Karpas-422 (cell line): ENCODE measurements at regions not wholly inside any gene's neighbourhood (a gene's known extent, or its start where the extent isn't known, plus 50 kb on each side); places are given as distances from the start of the nearest gene placed in this dataset.
"Not testable (repeated sequence)": the region's sequence is repeated elsewhere in the genome, so short reads cannot be mapped to it uniquely, and the experiment has no call there.

Experiments
- DNase-seq: peaks from one replicate; pipeline ENCODE4 v3.0.0-alpha.2; 2015
- H2AFZ ChIP-seq: fragments of 200-600 bp; sonication (generic); 2 replicates; pipeline ENCODE4 v1.6.1; 2014; ENCODE audit warnings: antibody characterized with exemption, low read length, mixed read lengths
- H3K27ac ChIP-seq: fragments of 200-600 bp; sonication (generic); 2 replicates; pipeline ENCODE4 v1.5.1; 2014; ENCODE audit warnings: mild to moderate bottlenecking, low read length, moderate library complexity
- H3K27me3 ChIP-seq: fragments of 200-600 bp; sonication (generic); 2 replicates; pipeline ENCODE4 v1.6.1; 2014; ENCODE audit warnings: low read length, mixed read lengths
- H3K36me3 ChIP-seq: fragments of 200-600 bp; sonication (generic); 2 replicates; pipeline ENCODE4 v1.6.1; 2014; ENCODE audit warnings: low read length, mixed read lengths; ENCODE audit not compliant: insufficient read depth
- H3K4me1 ChIP-seq: fragments of 200-600 bp; sonication (generic); 2 replicates; pipeline ENCODE4 v1.6.1; 2014; ENCODE audit warnings: mild to moderate bottlenecking, low read length, mixed read lengths
- H3K4me2 ChIP-seq: fragments of 200-600 bp; sonication (generic); 2 replicates; pipeline ENCODE4 v1.6.1; 2014; ENCODE audit warnings: low read length, low read depth, mild to moderate bottlenecking; ENCODE audit not compliant: poor library complexity, severe bottlenecking
- H3K4me3 ChIP-seq: fragments of 200-600 bp; sonication (generic); 2 replicates; pipeline ENCODE4 v1.5.1; 2014; ENCODE audit warnings: mild to moderate bottlenecking, antibody characterized with exemption, low read length, mixed read lengths
- H3K79me2 ChIP-seq: fragments of 200-600 bp; sonication (generic); 2 replicates; pipeline ENCODE4 v1.6.1; 2014; ENCODE audit warnings: mild to moderate bottlenecking, low read length, mixed read lengths
- H3K9ac ChIP-seq: fragments of 200-600 bp; sonication (generic); 2 replicates; pipeline ENCODE4 v1.6.0; 2014; ENCODE audit warnings: low read length
- H3K9me2 ChIP-seq: fragments of 200-600 bp; sonication (generic), shearing (Covaris generic); replicated peaks from 2 replicates; pipeline ENCODE4 v1.6.0; 2014; ENCODE audit warnings: mild to moderate bottlenecking, low read length, moderate library complexity; ENCODE audit not compliant: insufficient read depth
- H3K9me3 ChIP-seq: fragments of 300-700, 200-600 bp; sonication (generic); 2 replicates; pipeline ENCODE4 v1.6.1; 2014; ENCODE audit warnings: low read length, mixed read lengths
- H4K20me1 ChIP-seq: fragments of 200-600 bp; sonication (generic); 2 replicates; pipeline ENCODE4 v1.6.1; 2014; ENCODE audit warnings: mild to moderate bottlenecking, antibody characterized with exemption, low read length, low read depth; ENCODE audit not compliant: insufficient read depth

GRCh38 chr7:145378197-145378596, 542.3 kb upstream of the TPK1 start:
- Histone ChIP-seq H2AFZ (no peak overlapping the region), H3K27ac (no peak overlapping the region), H4K20me1 (no peaks in the 10 kb centered on the region), H3K36me3 (no peaks in the 10 kb centered on the region), H3K4me2 (no peak overlapping the region), H3K79me2 (no peaks in the 10 kb centered on the region), H3K4me1 (no peaks in the 10 kb centered on the region), H3K4me3 (no peak overlapping the region), H3K27me3 (no peaks in the 10 kb centered on the region), H3K9me3 (peaks cover 19% of the 10 kb centered on the region), H3K9ac (no peak overlapping the region), H3K9me2 (no peaks in the 10 kb centered on the region)
- DNase-seq = no peak

- no peak overlapping the region for H3K27ac ChIP-seq
- H3K79me2 ChIP-seq = no peaks in the 10 kb centered on the region
- no peak overlapping the region for H3K4me3 ChIP-seq
- H3K27me3 ChIP-seq = no peaks in the 10 kb centered on the region
- H4K20me1 ChIP-seq = no peaks in the 10 kb centered on the region
- H3K4me1 ChIP-seq = no peaks in the 10 kb centered on the region
- no peaks in the 10 kb centered on the region for H3K36me3 ChIP-seq
- H3K4me2 ChIP-seq = no peak overlapping the region
- H3K9me3 ChIP-seq = peaks cover 11% of the 10 kb centered on the region; the same call in 1 of the 2 replicates
- no peak for DNase-seq
- no peaks in the 10 kb centered on the region for H3K9me2 ChIP-seq
- no peak overlapping the region for H3K9ac ChIP-seq
- no peak overlapping the region for H2AFZ ChIP-seq
Measured at GRCh38 chr7:145360511-145361100, 524.8 kb upstream of the TPK1 start.

DNA sequence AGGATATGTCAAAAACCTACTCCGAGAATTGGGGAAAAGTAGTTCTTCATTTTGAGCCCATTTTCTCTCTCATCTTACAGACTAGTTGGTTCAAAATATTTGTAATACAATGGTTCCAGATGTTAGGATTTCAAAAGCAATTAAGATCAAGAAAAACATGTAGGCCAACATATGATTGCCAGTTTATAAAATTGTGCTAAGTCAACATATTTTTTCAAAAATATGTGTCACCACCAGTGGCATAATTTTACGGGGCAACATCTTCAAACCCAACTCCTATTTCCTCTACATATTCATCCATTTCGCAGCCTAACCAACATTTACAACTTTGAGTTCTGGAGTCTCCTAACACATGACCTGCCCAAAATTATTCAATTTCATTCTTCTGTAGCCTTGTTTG, 514.5 kb upstream of the TPK1 start:
- no peaks in the 10 kb centered on the region for H3K4me1 ChIP-seq
- H3K4me2 ChIP-seq = no peak overlapping the region
- no peak overlapping the region for H3K9ac ChIP-seq
- H3K36me3 ChIP-seq = no peaks in the 10 kb centered on the region
- no peaks in the 10 kb centered on the region for H3K79me2 ChIP-seq
- H3K9me3 ChIP-seq = peaks cover 26% of the 10 kb centered on the region
- no peaks in the 10 kb centered on the region for H4K20me1 ChIP-seq
- H3K4me3 ChIP-seq = no peak overlapping the region
- no peaks in the 10 kb centered on the region for H3K27me3 ChIP-seq
- H3K9me2 ChIP-seq = no peaks in the 10 kb centered on the region
- H2AFZ ChIP-seq = no peak overlapping the region
- no peak overlapping the region for H3K27ac ChIP-seq
- no peak for DNase-seq

GRCh38 chr7:145349452-145349851, 513.6 kb upstream of the TPK1 start:
- H3K79me2 ChIP-seq, DNase-seq, H3K27me3 ChIP-seq, H3K27ac ChIP-seq, H3K4me1 ChIP-seq, H3K4me2 ChIP-seq, H3K36me3 ChIP-seq, H3K4me3 ChIP-seq, H3K9ac ChIP-seq, H2AFZ ChIP-seq, H4K20me1 ChIP-seq, H3K9me2 ChIP-seq: not testable (repeated sequence)
- peaks cover 19% of the 10 kb centered on the region for H3K9me3 ChIP-seq

DNA sequence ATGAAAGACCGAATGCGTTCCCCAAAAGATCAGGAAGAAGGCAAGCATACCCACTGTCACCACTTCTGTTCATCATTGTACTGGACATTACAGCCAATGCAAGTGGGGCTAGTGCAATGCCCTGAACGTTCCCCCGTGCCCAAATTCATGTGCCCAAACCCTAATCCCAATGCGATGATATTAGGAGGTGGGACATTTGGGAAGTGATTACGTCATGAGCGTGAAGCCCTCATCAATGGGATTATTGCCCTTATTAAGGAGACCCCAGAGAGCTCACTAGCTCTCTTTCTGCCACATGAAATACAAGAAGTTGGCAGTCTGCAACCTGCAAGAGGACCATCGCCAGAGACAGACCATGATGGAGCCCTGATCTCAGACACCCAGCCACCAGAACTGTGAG, 511.4 kb upstream of the TPK1 start:
- Histone ChIP-seq H4K20me1 (no peaks in the 10 kb centered on the region), H3K4me1 (no peaks in the 10 kb centered on the region), H3K36me3 (no peaks in the 10 kb centered on the region), H3K79me2 (no peaks in the 10 kb centered on the region), H3K27ac (no peak overlapping the region), H3K4me3 (no peak overlapping the region), H3K9me3 (peaks cover 19% of the 10 kb centered on the region), H2AFZ (no peak overlapping the region), H3K9me2 (no peaks in the 10 kb centered on the region), H3K9ac (no peak overlapping the region), H3K27me3 (no peaks in the 10 kb centered on the region), H3K4me2 (no peak overlapping the region)
- DNase-seq = no peak

DNA sequence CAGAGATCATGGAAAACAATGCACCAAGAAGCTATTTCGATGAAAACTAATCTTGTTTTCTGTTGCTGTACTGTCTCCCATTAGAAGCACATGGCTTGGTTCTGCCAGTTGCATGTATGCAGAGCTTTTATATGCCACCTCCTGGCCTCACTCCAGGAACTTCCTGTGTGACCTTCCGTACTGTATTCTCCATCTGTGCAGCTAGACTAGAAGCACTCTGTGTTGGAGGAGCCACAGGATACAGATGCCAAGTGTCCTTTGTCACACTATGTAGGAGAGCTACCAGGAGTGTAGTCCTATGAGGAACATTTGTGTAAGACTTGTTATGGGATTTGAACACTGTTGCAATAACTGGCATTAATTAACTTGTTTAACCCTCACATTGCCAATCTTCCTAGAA, 503.5 kb upstream of the TPK1 start:
- Histone ChIP-seq H2AFZ (no peak overlapping the region), H3K79me2 (no peaks in the 10 kb centered on the region), H4K20me1 (no peaks in the 10 kb centered on the region), H3K36me3 (no peaks in the 10 kb centered on the region), H3K4me3 (no peak overlapping the region), H3K9ac (no peak overlapping the region), H3K4me1 (no peaks in the 10 kb centered on the region), H3K9me2 (no peaks in the 10 kb centered on the region), H3K4me2 (no peak overlapping the region), H3K27ac (no peak overlapping the region), H3K9me3 (peaks cover 20% of the 10 kb centered on the region; the same call in 1 of the 2 replicates), H3K27me3 (no peaks in the 10 kb centered on the region)
- DNase-seq = no peak

DNA sequence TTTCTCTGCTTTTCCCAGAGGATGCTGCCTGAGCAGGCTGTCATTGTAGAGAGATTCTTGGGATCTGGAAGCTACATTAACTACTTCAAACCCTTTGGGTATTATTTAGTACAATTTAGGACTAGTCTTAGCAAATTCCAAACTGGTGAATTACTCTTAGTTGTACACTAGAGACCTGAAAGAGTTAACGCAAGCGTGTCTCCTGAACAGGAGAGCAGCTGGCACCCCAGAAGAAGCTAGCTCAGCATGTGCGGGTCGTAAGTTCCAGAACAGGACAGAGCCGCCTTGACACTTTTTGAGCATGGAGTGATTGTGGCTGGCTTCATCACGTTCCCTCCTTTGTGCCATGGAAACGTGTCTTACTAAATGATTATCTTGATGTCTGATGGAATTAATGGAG, 495.7 kb upstream of the TPK1 start:
- Histone ChIP-seq H3K9me3 (peaks cover 32% of the 10 kb centered on the region), H3K9me2 (no peaks in the 10 kb centered on the region), H3K4me1 (no peaks in the 10 kb centered on the region), H3K36me3 (no peaks in the 10 kb centered on the region), H3K27ac (no peak overlapping the region), H3K4me2 (no peak overlapping the region), H3K27me3 (no peaks in the 10 kb centered on the region), H4K20me1 (no peaks in the 10 kb centered on the region), H2AFZ (no peak overlapping the region), H3K79me2 (no peaks in the 10 kb centered on the region), H3K4me3 (no peak overlapping the region), H3K9ac (no peak overlapping the region)
- no peak for DNase-seq

DNA sequence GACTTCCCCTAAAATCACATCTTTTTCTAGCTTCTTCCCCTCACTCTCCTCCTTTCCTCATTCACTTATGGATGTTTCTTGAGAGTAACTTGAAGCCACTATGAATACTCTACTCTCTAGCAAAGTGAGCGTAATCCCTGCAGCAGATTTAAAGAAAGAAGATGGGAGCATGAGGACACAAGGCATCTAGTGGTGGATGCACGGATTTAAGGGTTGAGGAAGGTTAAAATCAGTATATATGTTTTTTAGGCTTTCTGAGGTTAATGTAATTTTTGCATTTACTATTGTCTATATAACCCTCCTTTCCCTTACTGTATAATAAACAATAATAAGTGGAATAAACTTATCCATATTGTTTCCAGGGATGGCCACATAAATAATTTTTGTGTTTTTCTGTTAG, 495.2 kb upstream of the TPK1 start:
- H3K9me2 ChIP-seq = no peaks in the 10 kb centered on the region
- no peaks in the 10 kb centered on the region for H3K4me1 ChIP-seq
- DNase-seq = no peak
- no peaks in the 10 kb centered on the region for H3K36me3 ChIP-seq
- H3K9ac ChIP-seq = no peak overlapping the region
- no peaks in the 10 kb centered on the region for H4K20me1 ChIP-seq
- H3K27me3 ChIP-seq = no peaks in the 10 kb centered on the region
- H3K4me2 ChIP-seq = no peak overlapping the region
- H3K9me3 ChIP-seq = peaks cover 32% of the 10 kb centered on the region
- no peak overlapping the region for H3K27ac ChIP-seq
- no peak overlapping the region for H3K4me3 ChIP-seq
- H3K79me2 ChIP-seq = no peaks in the 10 kb centered on the region
- H2AFZ ChIP-seq = no peak overlapping the region

GRCh38 chr7:145327646-145328045, 491.8 kb upstream of the TPK1 start:
- DNase-seq = no peak
- Histone ChIP-seq H3K9ac (no peak overlapping the region), H3K27me3 (no peaks in the 10 kb centered on the region), H3K9me2 (no peaks in the 10 kb centered on the region), H3K27ac (no peak overlapping the region), H3K4me3 (no peak overlapping the region), H3K9me3 (peaks cover 32% of the 10 kb centered on the region), H2AFZ (no peak overlapping the region), H3K4me2 (no peak overlapping the region), H3K4me1 (no peaks in the 10 kb centered on the region), H3K36me3 (no peaks in the 10 kb centered on the region), H3K79me2 (no peaks in the 10 kb centered on the region), H4K20me1 (no peaks in the 10 kb centered on the region)
